ENCODE measurements at regions not wholly inside any gene's neighbourhood (a gene's known extent, or its start where the extent isn't known, plus 50 kb on each side); places are given as distances from the start of the nearest gene placed in this dataset.

GRCh38 chr1:5331101-5331500 is 661.1 kb downstream of the NPHP4 start:
- TF ChIP-seq CTCF (IDR thresholded peaks at IDR 0.05; ENCODE audit: control insufficient read depth, extremely low read depth, insufficient read depth): no peak
- DNase-seq (ENCODE audit: low read depth): no peak
- no peak overlapping the region for H3K4me3 ChIP-seq (ENCODE audit: low read depth, low read length)

GRCh38 chr1:5329068-5329739 is 663.0 kb downstream of the NPHP4 start:
- TF ChIP-seq CTCF (IDR thresholded peaks at IDR 0.05; ENCODE audit: control insufficient read depth, extremely low read depth, insufficient read depth): no peak
- H3K4me3 ChIP-seq (ENCODE audit: low read depth, low read length): no peak overlapping the region
- no peak for DNase-seq (ENCODE audit: low read depth)

- no peak for TF ChIP-seq CTCF (IDR thresholded peaks at IDR 0.05; ENCODE audit: control insufficient read depth, extremely low read depth, insufficient read depth)
- H3K4me3 ChIP-seq (ENCODE audit: low read depth, low read length): no peak overlapping the region
- DNase-seq (ENCODE audit: low read depth): no peak
These were observed 667.3 kb downstream of the NPHP4 start for GRCh38 chr1:5324883-5325282.

- no peak overlapping the region for H3K4me3 ChIP-seq (ENCODE audit: low read depth, low read length)
- no peak for TF ChIP-seq CTCF (IDR thresholded peaks at IDR 0.05; ENCODE audit: control insufficient read depth, extremely low read depth, insufficient read depth)
- no peak for DNase-seq (ENCODE audit: low read depth)
These were observed 663.9 kb downstream of the AJAP1 start for GRCh38 chr1:5318143-5318816.

GRCh38 chr1:5317391-5317790 is 663.0 kb downstream of the AJAP1 start:
- TF ChIP-seq CTCF (IDR thresholded peaks at IDR 0.05; ENCODE audit: control insufficient read depth, extremely low read depth, insufficient read depth): no peak
- no peak for DNase-seq (ENCODE audit: low read depth)
- H3K4me3 ChIP-seq (ENCODE audit: low read depth, low read length): no peak overlapping the region

GRCh38 chr1:5312862-5313261 is 658.5 kb downstream of the AJAP1 start:
- H3K4me3 ChIP-seq (ENCODE audit: low read depth, low read length): no peak overlapping the region
- TF ChIP-seq CTCF (IDR thresholded peaks at IDR 0.05; ENCODE audit: control insufficient read depth, extremely low read depth, insufficient read depth): no peak
- DNase-seq (ENCODE audit: low read depth): no peak

GRCh38 chr1:5312293-5312674 is 657.9 kb downstream of the AJAP1 start:
- TF ChIP-seq CTCF (IDR thresholded peaks at IDR 0.05; ENCODE audit: control insufficient read depth, extremely low read depth, insufficient read depth): no peak
- no peak overlapping the region for H3K4me3 ChIP-seq (ENCODE audit: low read depth, low read length)
- DNase-seq (ENCODE audit: low read depth): no peak
